Common myeloid progenitor, CD34-positive (primary cell): ENCODE measurements at regions not wholly inside any gene's neighbourhood (a gene's known extent, or its start where the extent isn't known, plus 50 kb on each side); places are given as distances from the start of the nearest gene placed in this dataset.
"Not testable (repeated sequence)": the region's sequence is repeated elsewhere in the genome, so short reads cannot be mapped to it uniquely, and the experiment has no call there.

Source experiments
- CTCF ChIA-PET: fragments of 350-600 bp; sonication (Branson Sonifier 250); formaldehyde crosslinking; loops from one replicate; lab custom pipeline; 2021; ENCODE audit warnings: antibody characterized with exemption; lab: Charles Lee
- POLR2A ChIA-PET: fragments of 350-600 bp; sonication (Branson Sonifier 250); formaldehyde crosslinking; loops from one replicate; lab custom pipeline; 2021; ENCODE audit warnings: antibody characterized with exemption; lab: Charles Lee
- DNase-seq, 3 donors: peaks; one replicate each; pipeline versions ENCODE4 v3.0.0 to v3.0.0-alpha.2; 2013
- H3K27ac ChIP-seq, 2 experiments: 1 replicate in 1 of 2; 2 replicates in 1 of 2; pipeline ENCODE4 v1.7.0; 2013; ENCODE audit warnings: inconsistent platforms in 2 of 2, low read length in 2 of 2, mild to moderate bottlenecking in 2 of 2, low read depth in 1 of 2, moderate library complexity in 1 of 2; ENCODE audit not compliant: severe bottlenecking in 2 of 2, insufficient read depth in 1 of 2, poor library complexity in 1 of 2
- H3K27me3 ChIP-seq, 5 experiments: replicated peaks in 2 of 5; 1 replicate in 3 of 5; 2 replicates in 2 of 5; pipeline versions ENCODE4 v1.6.1 to v1.7.0; 2013; ENCODE audit warnings: low read length in 4 of 5, mild to moderate bottlenecking in 2 of 5, moderate library complexity in 2 of 5, inconsistent platforms in 1 of 5; ENCODE audit not compliant: insufficient read depth in 5 of 5, control insufficient read depth in 4 of 5
- H3K36me3 ChIP-seq, 4 experiments: 1 replicate in 2 of 4; 2 replicates in 2 of 4; pipeline versions ENCODE4 v1.6.1 to v1.7.0; 2013; ENCODE audit warnings: low read length in 3 of 4, control low read depth in 1 of 4, mild to moderate bottlenecking in 1 of 4; ENCODE audit not compliant: control insufficient read depth in 4 of 4, insufficient read depth in 4 of 4
- H3K4me1 ChIP-seq, 4 experiments: 1 replicate in 3 of 4; 2 replicates in 1 of 4; pipeline versions ENCODE4 v1.6.1 to v1.7.1; 2013; ENCODE audit warnings: low read length in 3 of 4, mild to moderate bottlenecking in 3 of 4, control low read depth in 1 of 4, inconsistent platforms in 1 of 4, moderate library complexity in 1 of 4; ENCODE audit not compliant: control insufficient read depth in 4 of 4, insufficient read depth in 4 of 4; ENCODE audit errors: control extremely low read depth in 1 of 4
- H3K4me3 ChIP-seq, 7 experiments: 1 replicate in 4 of 7; 2 replicates in 3 of 7; pipeline versions ENCODE4 v1.5.1 to v1.7.0; 2013; ENCODE audit warnings: mild to moderate bottlenecking in 7 of 7, low read length in 6 of 7, moderate library complexity in 6 of 7, inconsistent platforms in 2 of 7, low read depth in 2 of 7, control low read depth in 1 of 7; ENCODE audit not compliant: insufficient read depth in 4 of 7, control insufficient read depth in 1 of 7; ENCODE audit errors: extremely low read depth in 1 of 7
- H3K9me3 ChIP-seq, 5 experiments: 1 replicate in 4 of 5; 2 replicates in 1 of 5; pipeline versions ENCODE4 v1.6.1 to v1.7.1; 2013; ENCODE audit warnings: low read length in 4 of 5, mild to moderate bottlenecking in 2 of 5, inconsistent platforms in 1 of 5, low read depth in 1 of 5, moderate library complexity in 1 of 5; ENCODE audit not compliant: control insufficient read depth in 4 of 5, insufficient read depth in 2 of 5; ENCODE audit errors: control extremely low read depth in 1 of 5
- WGBS: methylation state at CpG from one replicate; pipeline ENCODE4 v1.1.5; 2013; ENCODE audit not compliant: insufficient coverage; 5-methylcytosine and 5-hydroxymethylcytosine counted together

DNA sequence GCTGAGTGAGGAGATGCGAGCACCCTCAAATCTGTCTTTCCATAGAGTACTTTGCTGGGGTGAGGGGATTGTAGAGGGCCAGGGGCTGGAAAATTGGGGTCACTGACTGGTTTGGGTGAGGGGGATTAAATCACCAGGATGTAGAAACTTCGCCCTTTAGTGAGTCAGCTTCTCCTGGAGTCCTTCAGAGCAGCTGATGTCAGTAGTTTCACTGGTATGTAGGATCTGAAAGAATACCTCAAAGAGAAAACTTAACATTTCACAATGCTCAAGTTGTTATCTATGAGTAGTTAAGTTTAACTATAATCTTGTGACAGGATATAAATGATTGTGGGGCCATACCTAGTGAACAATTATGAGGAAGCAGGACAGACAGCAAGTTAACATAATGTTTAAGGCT, 174.7 kb upstream of the ZNF717 start:
- H3K27me3 ChIP-seq, H3K36me3 ChIP-seq, H3K27ac ChIP-seq, POLR2A ChIA-PET, CTCF ChIA-PET, H3K4me3 ChIP-seq, DNase-seq, H3K9me3 ChIP-seq, H3K4me1 ChIP-seq: not testable (repeated sequence)
- WGBS = 100% methylated on average over 1 of the region's 2 CpGs

DNA sequence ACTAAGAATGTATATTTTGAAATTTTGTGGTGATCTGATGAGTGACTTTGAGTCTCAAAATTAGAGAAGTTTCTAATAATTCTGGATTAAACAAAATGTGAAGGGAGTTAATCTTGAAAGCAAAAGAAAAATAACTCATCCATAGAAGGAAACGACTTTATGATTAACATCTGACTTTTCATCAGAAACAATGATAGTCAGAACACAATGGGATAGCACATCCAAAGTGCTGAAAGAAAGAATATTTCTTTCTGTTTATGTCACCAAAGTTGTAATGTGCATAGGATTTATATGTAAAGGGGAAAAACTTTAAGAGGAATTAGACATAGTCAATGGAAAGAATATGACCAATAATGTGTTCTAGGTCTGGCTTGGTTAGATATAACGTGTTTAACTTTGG, 176.7 kb upstream of the ZNF717 start:
- H3K27me3 ChIP-seq, POLR2A ChIA-PET, H3K4me3 ChIP-seq, H3K27ac ChIP-seq, H3K36me3 ChIP-seq, DNase-seq, H3K9me3 ChIP-seq, CTCF ChIA-PET, H3K4me1 ChIP-seq: not testable (repeated sequence)
- WGBS = 100% methylated on average over 1 of the region's 2 CpGs

DNA sequence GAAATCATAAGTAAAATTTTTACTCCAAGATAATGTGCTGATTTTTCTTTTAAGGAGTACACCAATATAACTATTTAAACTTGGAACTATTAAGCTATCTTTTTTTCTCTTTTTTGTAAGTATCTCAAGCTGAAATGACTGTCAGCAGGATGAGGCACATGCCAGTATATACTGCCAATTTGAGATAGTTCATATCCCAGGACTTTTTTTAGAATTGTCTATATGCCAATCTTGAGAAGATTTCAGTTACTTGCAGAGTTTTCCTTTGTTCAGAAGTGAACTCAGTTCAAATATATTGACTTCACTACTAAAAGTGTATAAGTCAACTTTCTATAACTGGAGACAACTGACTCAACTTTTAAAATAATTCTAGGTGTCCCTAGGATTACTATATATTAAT, 181.7 kb upstream of the ZNF717 start:
- no peak overlapping the region for H3K4me3 ChIP-seq
- no peaks in the 10 kb centered on the region for H3K27me3 ChIP-seq
- H3K27ac ChIP-seq = no peak overlapping the region
- ChIA-PET POLR2A (no interaction called here), CTCF (no interaction called here)
- no peaks in the 10 kb centered on the region for H3K36me3 ChIP-seq
- no peaks in the 10 kb centered on the region for H3K9me3 ChIP-seq
- DNase-seq = no peak
- no peaks in the 10 kb centered on the region for H3K4me1 ChIP-seq

DNA sequence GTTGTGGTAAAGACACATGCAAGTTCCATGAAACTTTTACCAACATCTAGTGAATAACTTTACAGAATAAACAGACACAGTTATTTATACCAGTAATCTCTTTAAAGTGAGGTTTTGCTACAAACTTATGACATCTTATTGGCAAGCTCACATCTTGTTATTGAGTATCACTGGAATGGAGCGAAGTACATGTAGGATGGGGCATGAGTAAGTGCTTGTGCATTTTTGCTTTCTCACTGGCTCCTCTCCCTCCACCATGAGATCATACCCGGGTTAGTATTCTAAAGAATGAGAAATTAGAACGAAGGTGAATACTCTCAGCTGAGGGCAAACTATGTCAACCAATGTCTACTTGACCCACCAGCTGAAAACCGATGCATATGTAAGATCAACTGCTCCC, 193.3 kb upstream of the ZNF717 start:
- H3K9me3 ChIP-seq = no peaks in the 10 kb centered on the region
- no CpG with 5 or more reads among the region's 4 CpGs for WGBS
- H3K4me1 ChIP-seq = no peaks in the 10 kb centered on the region
- no peak overlapping the region for H3K4me3 ChIP-seq
- POLR2A ChIA-PET = no interaction called here
- no peak for DNase-seq
- no peak overlapping the region for H3K27ac ChIP-seq
- CTCF ChIA-PET = no interaction called here
- no peaks in the 10 kb centered on the region for H3K27me3 ChIP-seq
- no peaks in the 10 kb centered on the region for H3K36me3 ChIP-seq

DNA sequence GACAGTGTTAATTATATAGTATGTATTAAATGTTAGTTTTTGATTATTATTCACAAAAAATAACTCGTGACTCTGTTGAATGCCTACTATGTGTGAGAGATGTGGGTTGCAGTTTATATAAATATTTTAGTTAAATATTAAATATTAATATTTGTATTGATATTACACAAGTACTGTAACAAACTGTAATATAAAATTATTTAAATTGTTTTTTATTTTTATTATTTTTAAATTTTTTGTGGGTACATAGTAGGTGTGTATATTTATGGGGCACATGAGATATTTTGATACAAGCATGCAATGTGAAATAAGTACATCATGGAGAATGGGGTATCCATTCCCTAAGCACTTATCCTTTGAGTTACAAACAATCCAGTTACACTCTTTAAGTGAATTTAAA, 196.1 kb upstream of the ZNF717 start:
- CTCF ChIA-PET = no interaction called here
- WGBS = no CpG with 5 or more reads among the region's 1 CpG
- POLR2A ChIA-PET = no interaction called here

DNA sequence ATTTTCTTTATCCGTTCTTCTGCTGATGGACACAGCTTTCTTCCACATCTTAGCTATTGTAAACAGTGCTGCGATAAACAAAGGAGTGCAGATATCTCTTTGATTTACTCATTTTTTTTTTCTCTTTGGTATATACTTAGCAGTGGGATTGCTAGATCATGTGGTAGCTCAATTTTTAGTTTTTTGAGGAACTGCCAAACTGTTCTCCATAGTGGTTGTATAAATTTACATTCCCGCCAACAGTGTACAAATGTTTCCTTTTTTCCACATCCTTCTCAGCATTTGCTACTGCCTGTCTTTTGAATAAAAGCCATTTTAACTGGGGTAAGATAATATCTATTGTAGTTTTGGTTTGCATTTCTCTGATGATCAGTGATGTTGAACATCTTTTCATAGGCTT, 196.8 kb upstream of the ZNF717 start:
- Histone ChIP-seq H3K4me3 (no peak overlapping the region), H3K36me3 (no peaks in the 10 kb centered on the region), H3K9me3 (no peaks in the 10 kb centered on the region), H3K27ac (no peak overlapping the region), H3K4me1 (no peaks in the 10 kb centered on the region), H3K27me3 (no peaks in the 10 kb centered on the region)
- whole genome bisulfite sequencing = no CpG with 5 or more reads among the region's 3 CpGs
- CTCF ChIA-PET = no interaction called here
- no peak for DNase-seq
- POLR2A ChIA-PET = no interaction called here

More for the DNA sequence above, 196.1 kb upstream of the ZNF717 start:
- H3K27me3 ChIP-seq = no peaks in the 10 kb centered on the region
- H3K9me3 ChIP-seq = no peaks in the 10 kb centered on the region
- H3K4me1 ChIP-seq = no peaks in the 10 kb centered on the region
- no peak overlapping the region for H3K4me3 ChIP-seq
- H3K27ac ChIP-seq = no peak overlapping the region
- no peaks in the 10 kb centered on the region for H3K36me3 ChIP-seq
- no peak for DNase-seq

DNA sequence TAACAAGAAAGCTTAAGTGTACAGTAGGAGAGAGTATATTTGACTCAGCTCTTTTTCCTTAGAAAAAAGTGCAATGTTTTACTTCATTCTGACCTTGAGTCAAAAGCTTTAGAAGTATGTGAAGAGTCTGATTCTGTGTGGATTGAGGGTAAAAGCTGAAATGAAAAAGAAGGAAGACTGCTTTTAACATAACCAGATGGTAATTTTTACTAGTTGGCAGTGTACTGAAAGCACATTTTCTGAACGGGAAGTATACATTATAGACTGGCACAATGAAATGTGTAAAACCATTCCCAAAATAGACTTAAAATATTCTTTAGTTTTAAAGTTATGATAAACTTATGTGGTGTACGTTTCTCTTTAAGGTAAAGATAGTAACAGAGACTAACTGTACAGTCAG, 197.8 kb upstream of the ZNF717 start:
- no peak overlapping the region for H3K4me3 ChIP-seq
- POLR2A ChIA-PET = no interaction called here
- no peaks in the 10 kb centered on the region for H3K4me1 ChIP-seq
- H3K36me3 ChIP-seq = no peaks in the 10 kb centered on the region
- no peak overlapping the region for H3K27ac ChIP-seq
- no CpG with 5 or more reads among the region's 2 CpGs for WGBS
- no peaks in the 10 kb centered on the region for H3K9me3 ChIP-seq
- no peak for DNase-seq
- CTCF ChIA-PET = no interaction called here
- H3K27me3 ChIP-seq = no peaks in the 10 kb centered on the region
